ENCODE measurements at regions not wholly inside any gene's neighbourhood (a gene's known extent, or its start where the extent isn't known, plus 50 kb on each side); places are given as distances from the start of the nearest gene placed in this dataset.

DNA sequence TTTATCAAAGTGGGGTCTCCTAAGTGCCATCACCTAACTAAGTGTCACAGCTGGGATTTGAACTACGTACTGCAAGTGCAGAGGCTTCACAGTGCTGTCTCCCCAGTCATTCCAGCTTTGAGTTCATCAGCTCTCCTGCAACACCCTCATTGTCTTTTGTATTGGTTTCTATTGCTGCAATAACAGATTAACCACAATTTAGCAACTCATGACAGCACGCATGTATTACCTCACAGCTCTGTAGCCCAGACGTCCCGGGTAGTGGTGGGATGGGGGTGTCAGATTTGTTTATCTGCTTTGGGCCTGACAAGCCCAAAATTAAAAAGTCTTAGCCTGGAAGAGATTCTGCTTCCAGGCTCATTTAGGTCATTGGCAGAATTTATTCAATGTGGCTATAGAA, 220.5 kb upstream of the LRRN1 start:
- TF ChIP-seq TARDBP (IDR thresholded peaks at IDR 0.05), result no peak
- no peak for TF ChIP-seq FOXM1 (IDR thresholded peaks at IDR 0.05; ENCODE audit: borderline replicate concordance)
- no peak for TF ChIP-seq ARNT (IDR thresholded peaks at IDR 0.05)
